Calu3 (cell line): ENCODE measurements at regions not wholly inside any gene's neighbourhood (a gene's known extent, or its start where the extent isn't known, plus 50 kb on each side); places are given as distances from the start of the nearest gene placed in this dataset.

Source experiments
- BruUV-seq: library from RNA; stranded (reverse); fragments of 400-500 nt; replicated peaks from 2 replicates; lab custom pipeline; 2021; lab: Mats Ljungman, UMichigan
- CTCF ChIA-PET: fragments of 300-600 bp; sonication (Branson Sonifier 250); formaldehyde crosslinking; loops from one replicate; lab custom pipeline; 2022; ENCODE audit warnings: antibody characterized with exemption; lab: Charles Lee
- DNase-seq: peaks from one replicate; pipeline ENCODE4 v3.0.0; 2022
- H3K27ac Mint-ChIP-seq: one replicate; pipeline ENCODE4 v1.8.0; 2022; ENCODE audit warnings: mixed read lengths; ENCODE audit not compliant: unreplicated experiment
- H3K27me3 Mint-ChIP-seq: one replicate; pipeline ENCODE4 v1.8.0; 2022; ENCODE audit warnings: mixed read lengths; ENCODE audit not compliant: unreplicated experiment
- H3K36me3 Mint-ChIP-seq: one replicate; pipeline ENCODE4 v1.8.0; 2022; ENCODE audit warnings: mild to moderate bottlenecking, moderate library complexity, mixed read lengths; ENCODE audit not compliant: insufficient read depth, unreplicated experiment
- H3K4me1 Mint-ChIP-seq: one replicate; pipeline ENCODE4 v1.8.0; 2022; ENCODE audit warnings: mild to moderate bottlenecking, low read depth, mixed read lengths; ENCODE audit not compliant: unreplicated experiment
- H3K4me3 Mint-ChIP-seq: one replicate; pipeline ENCODE4 v1.8.0; 2022; ENCODE audit warnings: mild to moderate bottlenecking, low read depth, moderate library complexity, mixed read lengths; ENCODE audit not compliant: unreplicated experiment
- H3K9me3 Mint-ChIP-seq: one replicate; pipeline ENCODE4 v1.8.0; 2022; ENCODE audit warnings: low read depth, mixed read lengths; ENCODE audit not compliant: unreplicated experiment
- CTCF ChIP-seq: fragments of 200-600 bp; IDR thresholded peaks from one replicate; pipeline ENCODE4 v1.8.0; 2022; ENCODE audit warnings: antibody characterized with exemption; ENCODE audit not compliant: unreplicated experiment
- intact Hi-C: fragments of 100-400 bp; cut with micrococcal nuclease; formaldehyde crosslinking; loops from one replicate; pipeline ENCODE4 v1.10.0; 2022; ENCODE audit not compliant: unreplicated experiment

- DNase-seq = no peak
- CTCF ChIA-PET = no interaction called here
- Mint-ChIP-seq H3K27me3 (peaks cover 31% of the 10 kb centered on the region), H3K9me3 (no peaks in the 10 kb centered on the region), H3K4me1 (no peaks in the 10 kb centered on the region), H3K36me3 (no peaks in the 10 kb centered on the region), H3K27ac (no peak overlapping the region), H3K4me3 (no peak overlapping the region)
- intact Hi-C loops = no loop called here
- no TSS peak for BruUV-seq
- no peak for TF ChIP-seq CTCF
Observed at GRCh38 chr2:122072666-122073065, 317.2 kb downstream of the TSN start.

- CTCF ChIA-PET = no interaction called here
- peaks cover 19% of the 10 kb centered on the region for H3K27me3 Mint-ChIP-seq
- no peak overlapping the region for H3K27ac Mint-ChIP-seq
- intact Hi-C loops = no loop called here
- no peaks in the 10 kb centered on the region for H3K36me3 Mint-ChIP-seq
- no peaks in the 10 kb centered on the region for H3K9me3 Mint-ChIP-seq
- BruUV-seq = no TSS peak
- no peaks in the 10 kb centered on the region for H3K4me1 Mint-ChIP-seq
- DNase-seq = no peak
- TF ChIP-seq CTCF = no peak
- no peak overlapping the region for H3K4me3 Mint-ChIP-seq
Observed at GRCh38 chr2:122074201-122074600, 318.8 kb downstream of the TSN start.

DNA sequence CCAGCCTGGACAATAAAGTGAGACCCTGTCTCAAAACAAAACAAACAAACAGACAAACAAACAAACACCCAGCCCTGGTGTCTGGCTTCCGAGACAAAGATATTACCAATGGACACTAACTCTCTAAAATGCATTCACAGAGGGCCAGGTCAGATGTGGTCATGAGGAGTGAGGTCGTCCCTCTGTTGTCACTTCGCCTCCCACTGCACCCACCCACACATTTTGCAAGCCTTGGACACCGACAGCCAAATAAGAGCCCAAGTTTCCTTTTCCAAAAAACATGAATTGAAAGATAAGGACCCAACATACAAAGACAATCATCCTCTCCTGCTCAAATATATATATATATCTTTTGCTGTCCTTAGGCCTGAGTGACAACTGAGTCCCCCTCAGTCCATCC, 319.9 kb downstream of the TSN start:
- CTCF ChIA-PET = no interaction called here
- Mint-ChIP-seq H3K4me3 (no peak overlapping the region), H3K4me1 (no peaks in the 10 kb centered on the region), H3K27me3 (peaks cover 10% of the 10 kb centered on the region), H3K27ac (no peak overlapping the region), H3K9me3 (no peaks in the 10 kb centered on the region), H3K36me3 (no peaks in the 10 kb centered on the region)
- BruUV-seq = no TSS peak
- DNase-seq = no peak
- intact Hi-C loops = no loop called here
- no peak for TF ChIP-seq CTCF

- no peak for DNase-seq
- no peak for TF ChIP-seq CTCF
- Mint-ChIP-seq H3K27me3 (peaks cover 15% of the 10 kb centered on the region), H3K36me3 (no peaks in the 10 kb centered on the region), H3K4me1 (no peaks in the 10 kb centered on the region), H3K27ac (no peak overlapping the region), H3K4me3 (no peak overlapping the region), H3K9me3 (no peaks in the 10 kb centered on the region)
- BruUV-seq = no TSS peak
- intact Hi-C loops = no loop called here
- CTCF ChIA-PET = no interaction called here
Observed at GRCh38 chr2:122077114-122077513, 321.7 kb downstream of the TSN start.
